ENCODE measurements at regions not wholly inside any gene's neighbourhood (a gene's known extent, or its start where the extent isn't known, plus 50 kb on each side); places are given as distances from the start of the nearest gene placed in this dataset.

GRCh38 chr3:187972454-187972853 is 181.5 kb upstream of the LPP start:
- Histone ChIP-seq H3K4me3 (no peak overlapping the region), H3K36me3 (no peaks in the 10 kb centered on the region), H3K4me1 (peaks cover 0 to 4% (median 2%) of the 10 kb centered on the region in 4 donors), H3K27ac (no peak overlapping the region), H3K27me3 (no peaks in the 10 kb centered on the region), H3K9me3 (no peaks in the 10 kb centered on the region)
- TF ChIP-seq POLR2A (IDR thresholded peaks at IDR 0.05) (no peak), CTCF (IDR thresholded peaks at IDR 0.05) (no peak)
- DNase-seq: no peak

GRCh38 chr3:187973977-187974870 is 179.7 kb upstream of the LPP start:
- no peaks in the 10 kb centered on the region for H3K27me3 ChIP-seq
- TF ChIP-seq POLR2A (IDR thresholded peaks at IDR 0.05) (no peak), CTCF (IDR thresholded peaks at IDR 0.05) (no peak)
- H3K9me3 ChIP-seq: no peaks in the 10 kb centered on the region
- DNase-seq: peak in 1 of 3 donors; percentile 38
- H3K27ac ChIP-seq: peak overlapping the region in 1 of 4 donors; percentile 54
- no peaks in the 10 kb centered on the region for H3K36me3 ChIP-seq
- no peak overlapping the region for H3K4me3 ChIP-seq
- H3K4me1 ChIP-seq: peaks cover 0 to 4% (median 2%) of the 10 kb centered on the region in 4 donors

GRCh38 chr3:187974871-187975271 is 179.1 kb upstream of the LPP start:
- no peak for DNase-seq
- Histone ChIP-seq H3K27me3 (no peaks in the 10 kb centered on the region), H3K9me3 (no peaks in the 10 kb centered on the region), H3K4me1 (peaks cover 0 to 4% (median 2%) of the 10 kb centered on the region in 4 donors), H3K27ac (peak overlapping the region in 1 of 4 donors; percentile 63), H3K4me3 (no peak overlapping the region), H3K36me3 (no peaks in the 10 kb centered on the region)
- TF ChIP-seq POLR2A (IDR thresholded peaks at IDR 0.05) (no peak), CTCF (IDR thresholded peaks at IDR 0.05) (peak in 5 of 6 experiments; percentile 17 to 41 (median 26))

- Histone ChIP-seq H3K9me3 (no peaks in the 10 kb centered on the region), H3K27me3 (no peaks in the 10 kb centered on the region), H3K27ac (peak overlapping the region in 2 of 4 donors; percentile 59 to 63), H3K4me1 (peaks cover 0 to 7% (median 2%) of the 10 kb centered on the region in 4 donors), H3K4me3 (no peak overlapping the region), H3K36me3 (no peaks in the 10 kb centered on the region)
- DNase-seq: peak in 1 of 3 donors; percentile 54
- TF ChIP-seq CTCF (IDR thresholded peaks at IDR 0.05) (no peak), POLR2A (IDR thresholded peaks at IDR 0.05) (no peak)
These were observed 178.2 kb upstream of the LPP start for GRCh38 chr3:187975561-187976364.

GRCh38 chr3:187976365-187976900 is 177.5 kb upstream of the LPP start:
- Histone ChIP-seq H3K4me3 (no peak overlapping the region), H3K27me3 (no peaks in the 10 kb centered on the region), H3K9me3 (no peaks in the 10 kb centered on the region), H3K27ac (peak overlapping the region in 2 of 4 donors; percentile 59 to 63), H3K4me1 (peaks cover 0 to 7% (median 2%) of the 10 kb centered on the region in 4 donors), H3K36me3 (no peaks in the 10 kb centered on the region)
- TF ChIP-seq CTCF (IDR thresholded peaks at IDR 0.05): no peak
- TF ChIP-seq POLR2A (IDR thresholded peaks at IDR 0.05): no peak
- DNase-seq: no peak

All from Peyer's patch (tissue), 4 donors.